Gastroesophageal sphincter (tissue), 4 donors: ENCODE measurements at regions not wholly inside any gene's neighbourhood (a gene's known extent, or its start where the extent isn't known, plus 50 kb on each side); places are given as distances from the start of the nearest gene placed in this dataset.
"Not testable (repeated sequence)": the region's sequence is repeated elsewhere in the genome, so short reads cannot be mapped to it uniquely, and the experiment has no call there.

ENCODE experiments used
- ATAC-seq: fragments of 150-250 bp; one replicate; pipeline ENCODE4 v1.9.1; 2016; ENCODE audit warnings: mild to moderate bottlenecking, moderate library complexity
- H3K27ac ChIP-seq, 4 donors: fragments of 200-600 bp; sonication (generic) in 3 of 4; 1 replicate in 3 of 4; 2 replicates in 1 of 4; pipeline ENCODE4 v1.5.1; 2016 to 2019
- H3K27me3 ChIP-seq: fragments of 200-600 bp; sonication (generic); one replicate; pipeline ENCODE4 v1.5.1; 2019
- H3K36me3 ChIP-seq, 2 donors: fragments of 200-600 bp; sonication (generic); one replicate each; pipeline ENCODE4 v1.5.1; 2019; ENCODE audit warnings: control low read depth in 1 of 2
- H3K4me1 ChIP-seq, 3 donors: fragments of 200-600 bp; sonication (generic); 1 replicate in 2 of 3; 2 replicates in 1 of 3; pipeline ENCODE4 v1.5.1; 2016 to 2019; ENCODE audit warnings: control low read depth in 2 of 3
- H3K4me3 ChIP-seq, 2 donors: fragments of 200-600 bp; sonication (generic); one replicate each; pipeline ENCODE4 v1.5.1; 2019; ENCODE audit warnings: mild to moderate bottlenecking in 1 of 2, moderate library complexity in 1 of 2
- H3K9me3 ChIP-seq, 3 donors: fragments of 200-600 bp; sonication (generic); one replicate each; pipeline ENCODE4 v1.5.1; 2017 to 2019; ENCODE audit warnings: control low read depth in 2 of 3
- CTCF ChIP-seq, 4 experiments: fragments of 200-600 bp in 2 of 4; fragments of 450-650 bp in 2 of 4; sonication (generic) in 1 of 4; IDR thresholded peaks; one replicate each; pipeline ENCODE4 v1.5.1; 2017 to 2019; ENCODE audit warnings: antibody characterized with exemption in 4 of 4, mild to moderate bottlenecking in 2 of 4, moderate library complexity in 2 of 4
- EP300 ChIP-seq: sonication (generic); formaldehyde crosslinking; IDR thresholded peaks from one replicate; pipeline ENCODE4 v1.6.1; 2017; ENCODE audit warnings: antibody characterized with exemption, mild to moderate bottlenecking
- POLR2A ChIP-seq, 2 donors: fragments of 450-650 bp; IDR thresholded peaks; one replicate each; pipeline ENCODE4 v1.6.1; 2017; ENCODE audit warnings: antibody characterized with exemption in 2 of 2, mild to moderate bottlenecking in 2 of 2, moderate library complexity in 1 of 2
- POLR2AphosphoS5 ChIP-seq: sonication (generic); formaldehyde crosslinking; IDR thresholded peaks from one replicate; pipeline ENCODE4 v1.6.1; 2017; ENCODE audit warnings: antibody characterized with exemption
- WGBS, 2 donors: methylation state at CpG; one replicate each; pipeline ENCODE4 v1.1.5; 2018; ENCODE audit warnings: low coverage in 1 of 2; 5-methylcytosine and 5-hydroxymethylcytosine counted together

- no peak for ATAC-seq
- H3K36me3 ChIP-seq = no peaks in the 10 kb centered on the region
- H3K4me3 ChIP-seq = no peak overlapping the region
- H3K27ac ChIP-seq = no peak overlapping the region
- TF ChIP-seq EP300 = no peak
- TF ChIP-seq POLR2A (IDR thresholded peaks at IDR 0.05) = no peak
- TF ChIP-seq POLR2AphosphoS5 = no peak
- TF ChIP-seq CTCF (IDR thresholded peaks at IDR 0.05) = no peak
- H3K27me3 ChIP-seq = no peaks in the 10 kb centered on the region
- no peaks in the 10 kb centered on the region for H3K9me3 ChIP-seq
- 46 to 67% methylated on average over 4 to 5 of the region's 6 CpGs for WGBS, 2 donors
- H3K4me1 ChIP-seq = no peaks in the 10 kb centered on the region
Measured at GRCh38 chr2:55804535-55804934, 110.9 kb upstream of the PNPT1 start.

- no peaks in the 10 kb centered on the region for H3K36me3 ChIP-seq
- H3K27me3 ChIP-seq = no peaks in the 10 kb centered on the region
- no peak overlapping the region for H3K4me3 ChIP-seq
- ATAC-seq = no peak
- no peak for TF ChIP-seq POLR2AphosphoS5
- no peak for TF ChIP-seq CTCF (IDR thresholded peaks at IDR 0.05)
- TF ChIP-seq EP300 = no peak
- TF ChIP-seq POLR2A (IDR thresholded peaks at IDR 0.05) = no peak
- no peak overlapping the region for H3K27ac ChIP-seq
- WGBS, 2 donors = 93 to 94% methylated on average over 2 of the region's 2 CpGs
- H3K4me1 ChIP-seq = no peaks in the 10 kb centered on the region
- no peaks in the 10 kb centered on the region for H3K9me3 ChIP-seq
Measured at GRCh38 chr2:55802067-55802466, 108.4 kb upstream of the PNPT1 start.

- 67 to 93% methylated on average over 1 of the region's 1 CpG for WGBS, 2 donors
Measured at GRCh38 chr2:55801436-55801835, 107.8 kb upstream of the PNPT1 start.

GRCh38 chr2:55799624-55800023, 106.0 kb upstream of the PNPT1 start:
- not testable (repeated sequence) for H3K9me3 ChIP-seq, H3K27me3 ChIP-seq, H3K27ac ChIP-seq, H3K36me3 ChIP-seq, H3K4me1 ChIP-seq, H3K4me3 ChIP-seq, ATAC-seq
- WGBS, 2 donors = 62 to 93% methylated on average over 2 to 5 of the region's 14 CpGs

More at GRCh38 chr2:55801436-55801835, 107.8 kb upstream of the PNPT1 start:
- Histone ChIP-seq H3K9me3 (peaks cover 0 to 3% (median 0%) of the 10 kb centered on the region in 3 donors), H3K36me3 (no peaks in the 10 kb centered on the region), H3K4me3 (no peak overlapping the region), H3K4me1 (no peaks in the 10 kb centered on the region), H3K27ac (no peak overlapping the region), H3K27me3 (no peaks in the 10 kb centered on the region)
- TF ChIP-seq POLR2A (IDR thresholded peaks at IDR 0.05) = no peak
- no peak for TF ChIP-seq POLR2AphosphoS5
- no peak for TF ChIP-seq EP300
- TF ChIP-seq CTCF (IDR thresholded peaks at IDR 0.05) = no peak
- ATAC-seq = no peak

GRCh38 chr2:55796121-55796520, 102.5 kb upstream of the PNPT1 start:
- Histone ChIP-seq H3K9me3 (peaks cover 0 to 12% (median 0%) of the 10 kb centered on the region in 3 donors), H3K4me1 (no peaks in the 10 kb centered on the region), H3K36me3 (no peaks in the 10 kb centered on the region), H3K27ac (no peak overlapping the region), H3K4me3 (no peak overlapping the region), H3K27me3 (no peaks in the 10 kb centered on the region)
- TF ChIP-seq EP300 = no peak
- TF ChIP-seq CTCF (IDR thresholded peaks at IDR 0.05) = no peak
- no peak for TF ChIP-seq POLR2AphosphoS5
- TF ChIP-seq POLR2A (IDR thresholded peaks at IDR 0.05) = no peak
- ATAC-seq = no peak

GRCh38 chr2:55793602-55794001, 100.0 kb upstream of the PNPT1 start:
- not testable (repeated sequence) for H3K27ac ChIP-seq, H3K36me3 ChIP-seq, H3K4me1 ChIP-seq, H3K4me3 ChIP-seq, ATAC-seq, H3K27me3 ChIP-seq
- WGBS, 2 donors = 83% methylated on average over 5 of the region's 12 CpGs; no CpG with 5 or more reads in 1 of the 2 donors
- peaks cover 0 to 12% (median 0%) of the 10 kb centered on the region in 3 donors for H3K9me3 ChIP-seq
